ENCODE measurements at regions not wholly inside any gene's neighbourhood (a gene's known extent, or its start where the extent isn't known, plus 50 kb on each side); places are given as distances from the start of the nearest gene placed in this dataset.

DNA sequence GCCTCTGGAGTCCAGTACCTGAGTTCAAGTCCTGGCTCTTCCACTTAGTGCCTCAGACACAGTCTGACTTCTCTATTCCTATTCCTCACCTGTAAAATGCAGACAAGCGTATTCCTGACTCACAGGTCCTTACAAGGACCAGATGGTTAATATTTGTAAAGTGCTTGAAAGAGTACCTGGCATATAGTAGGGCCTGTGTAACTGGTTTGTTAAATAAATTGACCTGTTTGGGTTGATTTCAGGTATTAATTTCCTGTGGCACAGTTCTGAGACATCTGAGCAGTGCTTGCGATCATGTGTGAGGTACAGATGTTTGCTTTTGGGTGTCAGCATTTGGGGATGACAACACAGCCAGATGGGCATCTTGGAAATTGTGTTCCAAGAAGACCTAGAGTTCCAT, 127.5 kb downstream of the APIP start:
- Histone ChIP-seq H3K9me3 (ENCODE audit: control insufficient read depth, insufficient read depth, low read length) (peaks cover 5% of the 10 kb centered on the region; the same call in 1 of the 2 replicates), H2AK9ac (replicated peaks; ENCODE audit: low read depth, low read length, poor library complexity) (no peak overlapping the region), H3K4me1 (ENCODE audit: control insufficient read depth, insufficient read depth, low read length) (peaks cover 7% of the 10 kb centered on the region; the same call in 1 of the 2 replicates), H3K56ac (ENCODE audit: extremely low read depth, insufficient read depth, low read length) (peak overlapping the region; percentile 35), H3K9ac (ENCODE audit: low read depth, low read length) (no peak overlapping the region), H2AK5ac (ENCODE audit: low read depth, low read length) (peak overlapping the region; percentile 72), H2BK15ac (ENCODE audit: low read depth, low read length) (peak overlapping the region; percentile 89; the same call in 2 of the 3 replicates), H3K4me2 (ENCODE audit: low read depth, low read length) (no peak overlapping the region), H2AFZ (replicated peaks; ENCODE audit: low read length, poor library complexity) (no peak overlapping the region), H4K20me1 (ENCODE audit: insufficient read depth, low read length) (no peaks in the 10 kb centered on the region), H4K5ac (ENCODE audit: low read depth, low read length) (peak overlapping the region; percentile 91; the same call in 1 of the 2 replicates), H3K18ac (ENCODE audit: low read depth, low read length) (peak overlapping the region; percentile 95; the same call in 1 of the 2 replicates), H4K8ac (ENCODE audit: low read depth in 2 of 2, low read length in 2 of 2) (peak overlapping the region; percentile 55 to 92; a peak in 3 of 4 replicates), H2BK120ac (ENCODE audit: low read depth, low read length) (peak overlapping the region; percentile 82), H3K36me3 (ENCODE audit: control insufficient read depth, insufficient read depth, low read length) (no peaks in the 10 kb centered on the region), H3K4me3 (ENCODE audit: insufficient read depth, low read depth, low read length) (no peak overlapping the region), H2BK5ac (ENCODE audit: low read depth, low read length, poor library complexity, severe bottlenecking) (peak overlapping the region; percentile 36), H3K27ac (ENCODE audit: insufficient read depth, low read length) (peak overlapping the region; percentile 44; the same call in 1 of the 2 replicates), H3K14ac (replicated peaks; ENCODE audit: low read depth, low read length) (peak overlapping the region; percentile 1), H3K27me3 (ENCODE audit: control insufficient read depth, insufficient read depth, low read length) (no peaks in the 10 kb centered on the region; the same call in 1 of the 2 replicates), H3K79me1 (ENCODE audit: low read depth in 1 of 2, low read length in 2 of 2) (no peaks in the 10 kb centered on the region), H3K4ac (ENCODE audit: low read depth, low read length) (peak overlapping the region; percentile 71), H3K9me1 (ENCODE audit: insufficient read depth, low read length) (peaks cover 4% of the 10 kb centered on the region; the same call in 1 of the 2 replicates), H2BK20ac (ENCODE audit: low read depth, low read length) (peak overlapping the region; percentile 94), H3K23ac (ENCODE audit: low read depth, low read length) (peak overlapping the region; percentile 56; the same call in 1 of the 2 replicates), H4K91ac (ENCODE audit: insufficient read depth, low read depth, low read length) (peak overlapping the region; percentile 43; the same call in 1 of the 2 replicates)
- dilution Hi-C loops (cut with HindIII; ENCODE audit: low sequenced_read_pairs, unreplicated experiment) = no loop called here
- in situ Hi-C loops (cut with MboI; ENCODE audit: low sequenced_read_pairs) = no loop called here
- intact Hi-C loops (cut with micrococcal nuclease) = no loop called here
- POLR2A ChIA-PET (ENCODE audit: unreplicated experiment) = no interaction called here
- ATAC-seq (ENCODE audit: low read depth) = no peak
- CTCF ChIA-PET = no interaction called here
- DNase-seq = no peak
- TF ChIP-seq RCOR1 (IDR thresholded peaks at IDR 0.05; ENCODE audit: insufficient replicate concordance, low read length) (no peak), CEBPB (IDR thresholded peaks at IDR 0.05; ENCODE audit: low read depth, low read length) (no peak), MAFK (IDR thresholded peaks at IDR 0.05; ENCODE audit: low read depth, low read length) (no peak), RFX5 (IDR thresholded peaks at IDR 0.05; ENCODE audit: low read depth, low read length) (no peak), CHD1 (IDR thresholded peaks at IDR 0.05; ENCODE audit: low read depth, low read length) (no peak), RAD21 (IDR thresholded peaks at IDR 0.05; ENCODE audit: low read length) (no peak), BHLHE40 (IDR thresholded peaks at IDR 0.05; ENCODE audit: low read depth, low read length) (no peak), POLR2A (IDR thresholded peaks at IDR 0.05; ENCODE audit: low read depth, low read length) (no peak), FOS (IDR thresholded peaks at IDR 0.05; ENCODE audit: low read depth, low read length) (no peak), MXI1 (IDR thresholded peaks at IDR 0.05; ENCODE audit: borderline replicate concordance, low read depth, low read length) (no peak), SMC3 (IDR thresholded peaks at IDR 0.05; ENCODE audit: low read depth, low read length) (no peak)
- TF ChIP-seq, protein P1, sequence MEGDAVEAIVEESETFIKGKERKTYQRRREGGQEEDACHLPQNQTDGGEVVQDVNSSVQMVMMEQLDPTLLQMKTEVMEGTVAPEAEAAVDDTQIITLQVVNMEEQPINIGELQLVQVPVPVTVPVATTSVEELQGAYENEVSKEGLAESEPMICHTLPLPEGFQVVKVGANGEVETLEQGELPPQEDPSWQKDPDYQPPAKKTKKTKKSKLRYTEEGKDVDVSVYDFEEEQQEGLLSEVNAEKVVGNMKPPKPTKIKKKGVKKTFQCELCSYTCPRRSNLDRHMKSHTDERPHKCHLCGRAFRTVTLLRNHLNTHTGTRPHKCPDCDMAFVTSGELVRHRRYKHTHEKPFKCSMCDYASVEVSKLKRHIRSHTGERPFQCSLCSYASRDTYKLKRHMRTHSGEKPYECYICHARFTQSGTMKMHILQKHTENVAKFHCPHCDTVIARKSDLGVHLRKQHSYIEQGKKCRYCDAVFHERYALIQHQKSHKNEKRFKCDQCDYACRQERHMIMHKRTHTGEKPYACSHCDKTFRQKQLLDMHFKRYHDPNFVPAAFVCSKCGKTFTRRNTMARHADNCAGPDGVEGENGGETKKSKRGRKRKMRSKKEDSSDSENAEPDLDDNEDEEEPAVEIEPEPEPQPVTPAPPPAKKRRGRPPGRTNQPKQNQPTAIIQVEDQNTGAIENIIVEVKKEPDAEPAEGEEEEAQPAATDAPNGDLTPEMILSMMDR (conservative IDR thresholded peaks at IDR 0.05; ENCODE audit: low read depth, low read length) = no peak
- TF ChIP-seq, protein P2, sequence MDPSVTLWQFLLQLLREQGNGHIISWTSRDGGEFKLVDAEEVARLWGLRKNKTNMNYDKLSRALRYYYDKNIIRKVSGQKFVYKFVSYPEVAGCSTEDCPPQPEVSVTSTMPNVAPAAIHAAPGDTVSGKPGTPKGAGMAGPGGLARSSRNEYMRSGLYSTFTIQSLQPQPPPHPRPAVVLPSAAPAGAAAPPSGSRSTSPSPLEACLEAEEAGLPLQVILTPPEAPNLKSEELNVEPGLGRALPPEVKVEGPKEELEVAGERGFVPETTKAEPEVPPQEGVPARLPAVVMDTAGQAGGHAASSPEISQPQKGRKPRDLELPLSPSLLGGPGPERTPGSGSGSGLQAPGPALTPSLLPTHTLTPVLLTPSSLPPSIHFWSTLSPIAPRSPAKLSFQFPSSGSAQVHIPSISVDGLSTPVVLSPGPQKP (IDR thresholded peaks at IDR 0.05; ENCODE audit: borderline replicate concordance, low read depth, low read length) = no peak
- BruUV-seq (replicated peaks) = no TSS peak
- no CpG with 5 or more reads among the region's 2 CpGs for WGBS, 2 experiments (ENCODE audit: extremely low coverage in 2 of 2, insufficient read length in 1 of 2)
